ENCODE measurements at regions not wholly inside any gene's neighbourhood (a gene's known extent, or its start where the extent isn't known, plus 50 kb on each side); places are given as distances from the start of the nearest gene placed in this dataset.

DNA sequence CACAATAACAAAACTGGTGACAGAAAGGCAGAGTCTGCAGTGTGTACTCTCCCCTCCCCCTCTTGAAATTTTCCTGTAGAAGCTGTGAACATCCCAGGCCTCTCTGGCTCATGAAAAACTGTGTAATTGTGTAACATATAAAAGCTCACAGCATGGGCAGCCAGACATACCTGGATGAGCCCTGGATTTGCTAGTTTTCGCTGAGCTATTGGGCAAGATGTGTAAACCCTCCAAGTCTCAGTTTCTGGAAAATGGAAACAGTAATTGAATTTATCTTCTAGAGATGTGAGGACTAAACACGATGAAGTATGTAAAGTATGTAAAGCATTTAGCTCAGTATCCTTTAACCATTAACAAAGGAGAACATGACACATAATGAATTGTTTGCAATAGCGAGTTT, 143.2 kb upstream of the ANKH start:
- H3K4me2 ChIP-seq (ENCODE audit: low read depth, low read length), result peak overlapping the region; percentile 20
- ChIA-PET CTCF (interaction anchor here (0.5 to 1.4 kb wide), 4 partner anchors 203 to 335 kb away, joined by 4 to 7 read pairs (median 4); no protein-coding TSS in a partner anchor), POLR2A (ENCODE audit: unreplicated experiment) (no interaction called here)
- 0 out of 2 replicates have a peak overlapping the region, but pooled peaks have one; percentile 3 for H4K5ac ChIP-seq (ENCODE audit: low read depth, low read length)
- H3K9ac ChIP-seq (ENCODE audit: low read depth, low read length), result no peak overlapping the region
- H3K56ac ChIP-seq (ENCODE audit: extremely low read depth, insufficient read depth, low read length), result peak overlapping the region; percentile 46; the same call in 1 of the 2 replicates
- H4K20me1 ChIP-seq (ENCODE audit: insufficient read depth, low read length), result no peaks in the 10 kb centered on the region
- no peaks in the 10 kb centered on the region for H3K36me3 ChIP-seq (ENCODE audit: control insufficient read depth, insufficient read depth, low read length)
- no peak for TF ChIP-seq ELK1 (IDR thresholded peaks at IDR 0.05; ENCODE audit: borderline replicate concordance, low read depth, low read length)
- no peak for TF ChIP-seq USF2 (IDR thresholded peaks at IDR 0.05; ENCODE audit: low read depth, low read length)
- no peak for TF ChIP-seq RAD21 (IDR thresholded peaks at IDR 0.05; ENCODE audit: low read length)
- TF ChIP-seq FOS (IDR thresholded peaks at IDR 0.05; ENCODE audit: low read depth, low read length), result no peak
- peak; percentile 47; the same call in 1 of the 2 replicates for TF ChIP-seq CEBPB (IDR thresholded peaks at IDR 0.05; ENCODE audit: low read depth, low read length)
- no peak for TF ChIP-seq CHD1 (IDR thresholded peaks at IDR 0.05; ENCODE audit: low read depth, low read length)
- no peak for TF ChIP-seq NFE2L2 (IDR thresholded peaks at IDR 0.05; ENCODE audit: low read depth, low read length)
- no peak overlapping the region for H2AK9ac ChIP-seq (replicated peaks; ENCODE audit: low read depth, low read length, poor library complexity)
- intact Hi-C loops (cut with micrococcal nuclease) (loop anchor here (1.0 to 5.0 kb wide), 4 partner anchors 288 to 1038 kb away; no protein-coding TSS in a partner anchor), dilution Hi-C loops (cut with HindIII; ENCODE audit: low sequenced_read_pairs, unreplicated experiment) (no loop called here), in situ Hi-C loops (cut with MboI; ENCODE audit: low sequenced_read_pairs) (loop anchor here (25.0 kb wide), 1 partner anchor 603 kb away; no protein-coding TSS in a partner anchor)
- peak overlapping the region; percentile 3; the same call in 1 of the 2 replicates for H3K27ac ChIP-seq (ENCODE audit: insufficient read depth, low read length)
- peak overlapping the region; percentile 77 for H2BK20ac ChIP-seq (ENCODE audit: low read depth, low read length)
- peaks cover 11% of the 10 kb centered on the region for H3K4me1 ChIP-seq (ENCODE audit: control insufficient read depth, insufficient read depth, low read length)
- no TSS peak for BruUV-seq (replicated peaks)
- H3K79me1 ChIP-seq (ENCODE audit: low read depth in 1 of 2, low read length in 2 of 2), result no peaks in the 10 kb centered on the region
- H2AK5ac ChIP-seq (ENCODE audit: low read depth, low read length), result peak overlapping the region; percentile 46; the same call in 1 of the 2 replicates
- H2AFZ ChIP-seq (replicated peaks; ENCODE audit: low read length, poor library complexity), result peak overlapping the region; percentile 73
- H3K27me3 ChIP-seq (ENCODE audit: control insufficient read depth, insufficient read depth, low read length), result no peaks in the 10 kb centered on the region
- DNase-seq, result peak; percentile 38
- peak overlapping the region; percentile 35; the same call in 1 of the 2 replicates for H3K14ac ChIP-seq (replicated peaks; ENCODE audit: low read depth, low read length)
- no peak overlapping the region for H3K4me3 ChIP-seq (ENCODE audit: insufficient read depth, low read depth, low read length)
- H4K8ac ChIP-seq (ENCODE audit: low read depth in 2 of 2, low read length in 2 of 2), result peak overlapping the region in 1 of 2 experiments; percentile 60; a peak in 2 of 4 replicates
- peak overlapping the region; percentile 59 for H3K4ac ChIP-seq (ENCODE audit: low read depth, low read length)
- H3K9me3 ChIP-seq (ENCODE audit: control insufficient read depth, insufficient read depth, low read length), result no peaks in the 10 kb centered on the region
- H4K91ac ChIP-seq (ENCODE audit: insufficient read depth, low read depth, low read length), result peak overlapping the region; percentile 74
- H3K18ac ChIP-seq (ENCODE audit: low read depth, low read length), result no peak overlapping the region
- H2BK5ac ChIP-seq (ENCODE audit: low read depth, low read length, poor library complexity, severe bottlenecking), result peak overlapping the region; percentile 27
- WGBS, 2 experiments (ENCODE audit: extremely low coverage in 2 of 2, insufficient read length in 1 of 2), result no CpG with 5 or more reads among the region's 3 CpGs
- H3K23ac ChIP-seq (ENCODE audit: low read depth, low read length), result no peak overlapping the region
- ATAC-seq (ENCODE audit: low read depth), result peak; percentile 56
- H2BK15ac ChIP-seq (ENCODE audit: low read depth, low read length), result peak overlapping the region; percentile 3; the same call in 1 of the 3 replicates
- H3K9me1 ChIP-seq (ENCODE audit: insufficient read depth, low read length), result no peaks in the 10 kb centered on the region
- H2BK120ac ChIP-seq (ENCODE audit: low read depth, low read length), result peak overlapping the region; percentile 67

All from IMR-90 (cell line).